HEK293 (cell line): ENCODE measurements at regions not wholly inside any gene's neighbourhood (a gene's known extent, or its start where the extent isn't known, plus 50 kb on each side); places are given as distances from the start of the nearest gene placed in this dataset.

Experiments used
- CTCF ChIP-seq: fragments of 450-650 bp; formaldehyde crosslinking; IDR thresholded peaks from 2 replicates; pipeline ENCODE4 v1.5.1; 2016; ENCODE audit warnings: missing biosample characterization, missing genetic modification characterization
- ZBTB6 ChIP-seq: fragments of 450-650 bp; formaldehyde crosslinking; IDR thresholded peaks from 2 replicates; pipeline ENCODE4 v1.5.1; 2017; ENCODE audit warnings: missing biosample characterization, missing genetic modification characterization
- ZNF2 ChIP-seq: fragments of 450-650 bp; formaldehyde crosslinking; IDR thresholded peaks from 2 replicates; pipeline ENCODE4 v1.5.1; 2016; ENCODE audit warnings: missing biosample characterization, missing genetic modification characterization

DNA sequence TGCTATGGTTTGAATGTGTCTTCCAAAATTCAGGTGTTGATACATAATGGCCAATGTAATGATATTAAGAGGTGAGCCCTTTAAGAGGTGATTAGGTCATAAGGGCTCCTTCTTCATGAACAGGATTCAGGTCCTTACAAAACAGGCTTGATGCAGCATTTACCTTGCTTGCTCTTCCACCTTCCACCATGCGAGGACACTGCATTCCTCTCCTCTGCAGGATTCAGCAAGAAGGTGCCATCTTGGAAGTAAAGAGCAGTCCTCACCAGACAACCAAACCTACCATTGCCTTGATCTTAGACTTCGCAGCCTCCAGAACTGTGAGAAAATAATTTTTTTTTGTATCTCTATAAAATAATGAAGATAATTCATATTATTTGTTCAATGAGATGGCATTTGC lies 314.0 kb upstream of the SMARCA2 start:
- TF ChIP-seq ZBTB6 (tag by site-specific recombination) (no peak), CTCF (tag by site-specific recombination) (no peak), ZNF2 (tag by site-specific recombination) (no peak)
